Effector CD8-positive, alpha-beta T cell (primary cell): ENCODE measurements at regions not wholly inside any gene's neighbourhood (a gene's known extent, or its start where the extent isn't known, plus 50 kb on each side); places are given as distances from the start of the nearest gene placed in this dataset.
"Not testable (repeated sequence)": the region's sequence is repeated elsewhere in the genome, so short reads cannot be mapped to it uniquely, and the experiment has no call there.

Experiments
- DNase-seq: peaks from one replicate; lab custom pipeline; 2025; lab: John Stamatoyannopoulos, UW

- DNase-seq = no peak
These were observed 98.6 kb downstream of the NAV1 start for GRCh38 chr1:201637282-201638079.

- no peak for DNase-seq
These were observed 100.5 kb downstream of the NAV1 start for GRCh38 chr1:201639391-201639790.

- DNase-seq = no peak
These were observed 100.9 kb downstream of the NAV1 start for GRCh38 chr1:201639826-201640225.

GRCh38 chr1:201640624-201641023 is 101.7 kb downstream of the NAV1 start:
- DNase-seq = no peak

GRCh38 chr1:201641524-201642253 is 102.8 kb downstream of the NAV1 start:
- DNase-seq = no peak

GRCh38 chr1:201643835-201644104 is 104.8 kb downstream of the NAV1 start:
- no peak for DNase-seq

GRCh38 chr1:201644197-201644596 is 105.3 kb downstream of the NAV1 start:
- no peak for DNase-seq

- DNase-seq = not testable (repeated sequence)
These were observed 106.1 kb downstream of the NAV1 start for GRCh38 chr1:201645000-201645399.

- DNase-seq = no peak
These were observed 107.0 kb downstream of the NAV1 start for GRCh38 chr1:201645956-201646355.

GRCh38 chr1:201646411-201647022 is 107.6 kb downstream of the NAV1 start:
- no peak for DNase-seq

- no peak for DNase-seq
These were observed 108.2 kb downstream of the NAV1 start for GRCh38 chr1:201647094-201647493.

- DNase-seq = no peak
These were observed 108.8 kb downstream of the NAV1 start for GRCh38 chr1:201647722-201648065.

- DNase-seq = no peak
These were observed 109.4 kb downstream of the NAV1 start for GRCh38 chr1:201648066-201648906.

- no peak for DNase-seq
These were observed 110.2 kb downstream of the NAV1 start for GRCh38 chr1:201648907-201649721.

GRCh38 chr1:201649761-201650622 is 111.1 kb downstream of the NAV1 start:
- DNase-seq = no peak

GRCh38 chr1:201650623-201650933 is 111.7 kb downstream of the NAV1 start:
- DNase-seq = no peak

GRCh38 chr1:201652181-201652580 is 113.3 kb downstream of the NAV1 start:
- no peak for DNase-seq

GRCh38 chr1:201653233-201653632 is 114.3 kb downstream of the NAV1 start:
- DNase-seq = no peak

GRCh38 chr1:201653883-201654282 is 115.0 kb downstream of the NAV1 start:
- DNase-seq = no peak

GRCh38 chr1:201655243-201655642 is 116.3 kb downstream of the NAV1 start:
- DNase-seq = no peak

GRCh38 chr1:201655910-201656309 is 117.0 kb downstream of the NAV1 start:
- no peak for DNase-seq
